Stimulated activated CD4-positive, alpha-beta T cell treated with anti-CD3 and anti-CD28 coated beads, Interleukin-4, amount 100 ng/mL, for 4 hours (primary cell): ENCODE measurements at regions not wholly inside any gene's neighbourhood (a gene's known extent, or its start where the extent isn't known, plus 50 kb on each side); places are given as distances from the start of the nearest gene placed in this dataset.

ENCODE experiments used
- DNase-seq, 2 experiments: peaks; one replicate each; pipeline ENCODE4 v3.0.0-alpha.2; 2020

GRCh38 chr3:113051787-113052186 lies 61.0 kb downstream of the GTPBP8 start:
- DNase-seq = no peak

- DNase-seq = no peak
Observed at GRCh38 chr3:113053169-113053568, 62.4 kb downstream of the GTPBP8 start.

DNA sequence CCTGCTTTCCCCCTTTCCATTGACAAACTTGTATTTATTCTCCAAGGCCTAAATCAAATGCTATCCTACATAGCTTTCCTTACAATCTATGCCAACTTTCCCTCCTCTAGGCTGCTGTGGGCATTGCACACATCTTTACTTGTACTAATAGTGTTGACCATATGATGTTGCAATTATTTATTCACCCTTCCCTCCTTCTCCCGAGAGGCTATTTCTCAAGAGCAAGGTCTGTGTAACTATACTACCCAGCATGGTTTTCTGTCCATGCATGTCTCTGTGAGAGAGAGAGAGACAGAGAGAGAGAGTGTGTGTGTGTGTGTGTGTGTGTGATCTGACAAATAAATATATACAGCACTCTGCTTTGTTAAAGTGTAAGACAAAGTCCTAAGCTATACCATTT lies 63.8 kb downstream of the GTPBP8 start:
- no peak for DNase-seq

GRCh38 chr3:113055201-113055600 lies 64.4 kb downstream of the GTPBP8 start:
- no peak for DNase-seq

DNA sequence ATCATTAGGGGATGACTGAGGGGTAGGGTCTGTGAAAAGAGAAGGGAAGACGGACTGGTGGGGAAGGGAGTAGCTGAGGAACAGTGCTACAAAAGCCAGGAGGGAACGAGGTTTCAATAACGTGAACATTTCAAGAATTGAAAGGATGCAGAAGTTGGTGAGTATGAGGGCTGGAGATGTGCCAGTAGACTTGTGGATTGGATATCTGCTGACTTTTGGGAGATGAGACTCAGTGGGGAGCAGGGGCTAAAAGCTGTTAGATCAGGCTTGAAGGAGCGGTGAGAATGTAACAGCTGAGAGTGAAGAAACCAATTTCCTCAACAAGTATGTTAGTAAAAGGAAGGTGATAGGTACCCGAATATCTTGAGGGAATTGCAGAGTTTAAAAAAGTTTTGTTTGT lies 65.2 kb downstream of the GTPBP8 start:
- no peak for DNase-seq

DNA sequence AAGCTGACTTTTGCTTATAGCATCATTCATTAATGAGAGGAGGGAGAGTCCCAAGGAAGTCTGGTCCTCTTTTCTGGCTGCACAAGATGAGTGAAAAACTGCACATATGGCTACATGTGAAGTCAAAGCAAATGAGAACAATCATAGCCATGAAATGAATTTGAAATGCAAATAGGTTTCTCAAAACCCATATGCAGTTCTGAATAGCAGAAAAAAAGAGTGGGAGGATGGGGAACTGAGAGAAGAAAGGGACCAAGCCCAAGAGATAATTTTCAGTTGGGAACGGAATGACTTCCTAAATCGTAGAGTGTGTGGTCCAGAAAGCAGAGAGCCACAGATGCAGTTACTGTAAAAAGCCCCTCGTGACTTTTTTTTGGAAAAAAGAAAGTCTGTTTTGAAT lies 66.3 kb downstream of the GTPBP8 start:
- no peak for DNase-seq

GRCh38 chr3:113058188-113058587 lies 67.4 kb downstream of the GTPBP8 start:
- no peak for DNase-seq

GRCh38 chr3:113062705-113063104 lies 71.9 kb downstream of the GTPBP8 start:
- DNase-seq = no peak

- no peak for DNase-seq
Observed at GRCh38 chr3:113063126-113063894, 72.5 kb downstream of the GTPBP8 start.

GRCh38 chr3:113064183-113064582 lies 73.4 kb downstream of the GTPBP8 start:
- no peak for DNase-seq

GRCh38 chr3:113065336-113065735 lies 74.6 kb downstream of the GTPBP8 start:
- no peak for DNase-seq

GRCh38 chr3:113070072-113070640 lies 79.4 kb downstream of the GTPBP8 start:
- DNase-seq = no peak

DNA sequence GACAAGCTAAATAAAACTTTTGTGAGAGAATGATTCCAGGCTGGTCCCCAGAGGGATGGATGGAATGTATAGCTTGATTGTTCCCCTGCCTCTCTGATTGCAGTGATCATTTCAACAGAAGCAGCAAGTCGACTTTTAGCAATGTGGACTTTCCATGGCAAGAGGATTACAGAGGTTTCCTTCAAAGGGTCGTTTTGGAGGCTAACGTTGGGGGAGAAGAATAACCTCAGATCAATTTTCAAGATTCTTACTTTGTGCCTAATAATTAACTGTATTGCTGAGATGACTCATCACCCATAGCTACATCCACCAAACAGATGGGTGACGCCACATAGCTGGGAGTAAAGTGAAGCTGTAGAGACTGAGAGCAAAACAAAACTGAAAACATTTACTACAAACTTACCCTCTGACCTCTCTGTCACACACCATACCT lies 79.9 kb downstream of the GTPBP8 start:
- no peak for DNase-seq

GRCh38 chr3:113075588-113075987 lies 84.8 kb downstream of the GTPBP8 start:
- DNase-seq = no peak

DNA sequence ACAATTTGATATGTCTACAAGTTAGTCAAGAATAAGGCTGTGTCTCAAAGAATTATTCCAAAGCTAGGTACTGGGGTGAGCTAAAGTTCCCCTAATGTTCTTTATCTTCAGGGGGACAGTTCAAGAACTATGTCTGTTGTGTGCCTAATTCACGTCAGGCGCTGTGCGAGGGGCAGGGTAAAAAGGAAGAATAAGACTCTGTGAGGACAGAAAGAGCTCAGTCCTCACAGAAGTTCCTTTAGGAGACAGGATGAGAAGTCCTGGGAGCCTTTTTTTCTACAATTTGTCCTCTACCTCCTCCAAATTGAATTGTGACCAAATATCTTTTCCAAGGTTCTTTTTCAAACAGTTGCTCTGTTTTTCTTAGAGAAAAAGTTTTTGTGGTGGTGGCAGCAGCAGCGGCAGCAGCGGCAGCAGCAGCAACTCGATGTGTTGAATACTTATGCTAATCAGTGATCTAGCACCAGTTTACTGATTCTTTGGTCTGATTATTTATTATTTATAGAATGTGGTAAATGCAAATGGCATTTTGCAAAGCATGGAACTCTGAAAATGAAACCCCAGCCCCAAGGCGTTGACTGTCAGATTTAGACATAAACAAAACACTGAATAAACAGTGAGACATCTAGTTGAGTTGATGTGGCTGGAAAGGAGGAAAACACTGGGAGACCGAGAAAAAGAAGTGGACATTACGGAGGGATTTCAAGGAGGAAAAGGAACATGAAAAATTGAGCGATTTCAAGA lies 88.6 kb downstream of the GTPBP8 start:
- DNase-seq = no peak

DNA sequence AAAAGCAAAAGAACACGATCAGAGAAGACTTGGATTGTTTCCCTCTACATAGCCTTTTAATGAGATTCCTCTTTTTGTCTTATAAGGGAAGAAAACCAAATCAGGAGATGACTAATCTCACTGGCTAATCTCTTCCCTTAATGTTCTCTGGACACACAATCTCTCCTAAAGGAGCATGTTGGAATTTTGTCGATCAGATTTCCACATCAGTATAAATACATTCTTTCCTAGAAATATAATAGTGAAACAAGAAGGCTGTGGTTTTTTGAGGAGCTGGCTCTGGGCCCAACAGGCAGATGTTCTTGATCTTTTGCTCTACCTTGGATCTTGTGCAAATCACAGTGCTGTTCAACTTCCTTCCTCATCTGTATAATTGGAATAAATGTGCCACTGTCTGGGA lies 94.0 kb downstream of the GTPBP8 start:
- DNase-seq = no peak

DNA sequence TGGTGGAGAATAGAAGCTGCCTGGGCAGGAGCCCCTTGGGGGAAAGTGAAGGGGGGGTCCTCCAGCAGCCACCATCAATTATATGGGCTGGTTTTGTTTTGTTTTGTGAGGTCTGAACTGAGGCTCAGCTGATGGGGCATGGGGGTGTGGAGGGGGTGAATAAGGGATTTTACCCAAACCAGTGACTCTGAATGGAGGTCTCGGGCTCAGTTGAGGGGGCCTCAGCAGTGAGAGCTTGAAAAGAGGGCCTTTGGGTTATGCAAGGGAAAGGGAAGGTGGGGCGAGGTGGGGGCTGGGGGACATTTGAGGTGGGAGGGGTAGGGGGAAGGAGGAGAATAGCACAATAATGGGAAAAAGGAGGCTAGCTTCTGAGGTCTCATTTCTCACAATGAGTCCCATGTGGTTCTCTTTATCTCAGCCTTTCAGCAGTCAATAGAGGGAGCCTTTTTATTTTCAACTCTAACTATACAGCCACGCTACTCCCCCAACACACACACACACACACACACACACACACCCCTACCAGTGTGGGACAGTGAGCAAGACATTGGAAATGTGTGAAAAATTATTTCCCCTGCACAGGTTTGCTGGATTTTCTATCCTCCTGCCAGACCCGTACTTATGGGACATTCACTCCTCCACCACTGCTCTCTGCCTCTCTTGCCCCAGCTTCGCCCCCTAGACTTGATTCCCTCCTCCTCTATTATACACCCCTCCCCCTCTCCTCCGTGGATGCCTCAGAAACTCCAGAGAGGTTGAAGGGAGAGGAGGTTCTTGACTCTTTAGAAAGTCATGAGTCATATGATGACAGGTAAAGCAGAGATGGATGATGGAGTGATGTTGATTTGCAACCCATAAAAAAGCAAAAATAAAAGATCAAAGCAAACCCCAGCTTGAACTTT lies 96.0 kb downstream of the GTPBP8 start:
- no peak for DNase-seq

- no peak for DNase-seq
Observed at GRCh38 chr3:113088616-113089015, 97.8 kb downstream of the GTPBP8 start.

DNA sequence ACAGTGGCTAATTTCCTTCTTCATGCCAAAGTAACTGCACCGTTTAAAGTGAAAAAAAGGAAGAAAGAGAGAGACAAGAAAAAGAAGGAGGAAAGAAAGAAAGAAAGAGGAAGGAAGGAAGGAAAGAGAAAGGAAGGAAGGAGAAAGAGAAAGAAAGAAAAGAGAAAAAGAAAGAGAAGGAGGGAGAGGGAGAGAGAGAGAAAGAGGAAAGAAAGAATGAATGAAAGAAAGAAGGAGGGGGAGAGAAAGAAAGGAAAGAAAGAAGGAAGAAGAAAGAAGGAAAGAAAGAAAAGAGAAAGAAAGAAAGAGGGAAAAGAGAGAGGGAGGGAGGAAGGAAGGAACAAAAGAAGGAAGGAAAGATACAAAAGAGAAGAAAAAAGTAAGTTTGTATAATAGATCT lies 100.6 kb downstream of the GTPBP8 start:
- DNase-seq = no peak

DNA sequence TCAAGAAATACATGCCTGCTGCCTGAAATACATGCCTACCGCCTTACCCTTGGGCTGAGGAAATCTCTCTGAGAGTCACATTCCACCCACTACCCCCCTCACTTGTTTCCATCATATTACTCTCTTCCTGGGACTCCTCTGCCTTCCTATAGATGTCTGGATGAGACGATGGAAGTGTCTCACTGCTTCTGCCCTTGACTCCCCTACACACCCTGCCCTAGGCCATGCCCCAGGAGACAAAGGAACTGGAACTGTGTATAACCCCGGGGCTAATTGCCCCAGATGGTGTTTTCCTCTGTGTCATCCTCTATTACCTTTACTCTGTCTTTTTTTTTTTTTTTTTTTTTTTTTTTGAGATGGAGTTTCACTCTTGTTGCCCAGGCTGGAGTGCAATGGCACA lies 102.0 kb downstream of the GTPBP8 start:
- no peak for DNase-seq

- DNase-seq = no peak
Observed at GRCh38 chr3:113094337-113095221, 103.8 kb downstream of the GTPBP8 start.
